Inflammatory macrophage (primary cell): ENCODE measurements at regions not wholly inside any gene's neighbourhood (a gene's known extent, or its start where the extent isn't known, plus 50 kb on each side); places are given as distances from the start of the nearest gene placed in this dataset.
"Not testable (repeated sequence)": the region's sequence is repeated elsewhere in the genome, so short reads cannot be mapped to it uniquely, and the experiment has no call there.

Experiments
- DNase-seq, 2 donors: peaks; one replicate each; pipeline ENCODE4 v3.0.0-alpha.2; 2020 to 2022

- DNase-seq, result no peak
Observed at GRCh38 chr5:2569176-2569575, 182.3 kb downstream of the IRX2 start.

- DNase-seq, result no peak
Observed at GRCh38 chr5:2566284-2566683, 185.2 kb downstream of the IRX2 start.

GRCh38 chr5:2565147-2565546 is 186.3 kb downstream of the IRX2 start:
- no peak for DNase-seq

GRCh38 chr5:2563046-2563445 is 188.4 kb downstream of the IRX2 start:
- no peak for DNase-seq

GRCh38 chr5:2562036-2562435 is 189.4 kb downstream of the IRX2 start:
- no peak for DNase-seq

GRCh38 chr5:2560435-2560834 is 191.0 kb downstream of the IRX2 start:
- no peak for DNase-seq

- DNase-seq, result no peak
Observed at GRCh38 chr5:2557435-2557834, 194.0 kb downstream of the IRX2 start.

- DNase-seq, result no peak
Observed at GRCh38 chr5:2556375-2556966, 195.0 kb downstream of the IRX2 start.

GRCh38 chr5:2553611-2554010 is 197.9 kb downstream of the IRX2 start:
- no peak for DNase-seq

GRCh38 chr5:2550509-2550908 is 201.0 kb downstream of the IRX2 start:
- no peak for DNase-seq

- DNase-seq, result no peak
Observed at GRCh38 chr5:2549900-2550299, 201.6 kb downstream of the IRX2 start.

- DNase-seq, result no peak
Observed at GRCh38 chr5:2549354-2549753, 202.1 kb downstream of the IRX2 start.

GRCh38 chr5:2546938-2547337 is 204.5 kb downstream of the IRX2 start:
- no peak for DNase-seq

GRCh38 chr5:2544003-2544402 is 207.5 kb downstream of the IRX2 start:
- DNase-seq, result no peak

- DNase-seq, result no peak
Observed at GRCh38 chr5:2542821-2543220, 208.7 kb downstream of the IRX2 start.

- no peak for DNase-seq
Observed at GRCh38 chr5:2542026-2542425, 209.5 kb downstream of the IRX2 start.

GRCh38 chr5:2538169-2538568 is 213.3 kb downstream of the IRX2 start:
- DNase-seq, result no peak

GRCh38 chr5:2537378-2538145 is 213.9 kb downstream of the IRX2 start:
- DNase-seq, result no peak

GRCh38 chr5:2536632-2537377 is 214.7 kb downstream of the IRX2 start:
- DNase-seq, result no peak

- DNase-seq, result no peak
Observed at GRCh38 chr5:2534970-2535369, 216.5 kb downstream of the IRX2 start.

- no peak for DNase-seq
Observed at GRCh38 chr5:2534251-2534650, 217.2 kb downstream of the IRX2 start.

- not testable (repeated sequence) for DNase-seq
Observed at GRCh38 chr5:2533848-2534247, 217.6 kb downstream of the IRX2 start.

GRCh38 chr5:2532809-2533208 is 218.7 kb downstream of the IRX2 start:
- no peak for DNase-seq

GRCh38 chr5:2531318-2531717 is 220.2 kb downstream of the IRX2 start:
- no peak for DNase-seq
